ENCODE measurements at regions not wholly inside any gene's neighbourhood (a gene's known extent, or its start where the extent isn't known, plus 50 kb on each side); places are given as distances from the start of the nearest gene placed in this dataset.
A peak's percentile ranks its signal among the peaks of the same experiment; 100 is the strongest.

DNA sequence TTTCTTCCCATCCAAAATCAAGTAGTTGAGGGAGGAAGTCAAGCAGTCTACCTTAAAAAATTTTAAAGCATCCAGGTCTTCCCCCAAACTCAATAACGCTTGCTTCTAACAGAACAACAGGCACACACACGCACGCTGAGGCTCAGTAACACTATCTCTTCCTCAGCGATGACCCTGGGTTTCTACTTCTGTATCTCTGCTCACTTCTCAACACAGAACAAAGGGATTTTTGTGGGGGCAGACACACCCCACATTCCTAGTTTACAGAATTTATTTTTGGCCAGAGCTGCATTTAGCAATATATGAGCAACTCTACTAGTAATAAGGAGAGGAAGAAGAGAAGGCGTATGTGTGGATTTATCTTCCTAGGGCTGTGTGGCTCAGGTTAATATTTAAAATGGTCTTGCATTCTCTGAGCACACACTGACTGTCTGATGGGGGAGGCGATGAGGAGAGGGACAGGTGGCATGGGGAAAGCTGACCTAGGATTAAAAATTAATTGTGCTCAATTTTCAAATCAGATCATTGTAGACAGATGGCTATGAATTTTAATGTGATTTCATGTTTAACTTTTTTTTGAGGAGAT is 71.3 kb upstream of the PPM1B start:
- TF ChIP-seq, protein P1, sequence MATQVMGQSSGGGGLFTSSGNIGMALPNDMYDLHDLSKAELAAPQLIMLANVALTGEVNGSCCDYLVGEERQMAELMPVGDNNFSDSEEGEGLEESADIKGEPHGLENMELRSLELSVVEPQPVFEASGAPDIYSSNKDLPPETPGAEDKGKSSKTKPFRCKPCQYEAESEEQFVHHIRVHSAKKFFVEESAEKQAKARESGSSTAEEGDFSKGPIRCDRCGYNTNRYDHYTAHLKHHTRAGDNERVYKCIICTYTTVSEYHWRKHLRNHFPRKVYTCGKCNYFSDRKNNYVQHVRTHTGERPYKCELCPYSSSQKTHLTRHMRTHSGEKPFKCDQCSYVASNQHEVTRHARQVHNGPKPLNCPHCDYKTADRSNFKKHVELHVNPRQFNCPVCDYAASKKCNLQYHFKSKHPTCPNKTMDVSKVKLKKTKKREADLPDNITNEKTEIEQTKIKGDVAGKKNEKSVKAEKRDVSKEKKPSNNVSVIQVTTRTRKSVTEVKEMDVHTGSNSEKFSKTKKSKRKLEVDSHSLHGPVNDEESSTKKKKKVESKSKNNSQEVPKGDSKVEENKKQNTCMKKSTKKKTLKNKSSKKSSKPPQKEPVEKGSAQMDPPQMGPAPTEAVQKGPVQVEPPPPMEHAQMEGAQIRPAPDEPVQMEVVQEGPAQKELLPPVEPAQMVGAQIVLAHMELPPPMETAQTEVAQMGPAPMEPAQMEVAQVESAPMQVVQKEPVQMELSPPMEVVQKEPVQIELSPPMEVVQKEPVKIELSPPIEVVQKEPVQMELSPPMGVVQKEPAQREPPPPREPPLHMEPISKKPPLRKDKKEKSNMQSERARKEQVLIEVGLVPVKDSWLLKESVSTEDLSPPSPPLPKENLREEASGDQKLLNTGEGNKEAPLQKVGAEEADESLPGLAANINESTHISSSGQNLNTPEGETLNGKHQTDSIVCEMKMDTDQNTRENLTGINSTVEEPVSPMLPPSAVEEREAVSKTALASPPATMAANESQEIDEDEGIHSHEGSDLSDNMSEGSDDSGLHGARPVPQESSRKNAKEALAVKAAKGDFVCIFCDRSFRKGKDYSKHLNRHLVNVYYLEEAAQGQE (IDR thresholded peaks at IDR 0.05; ENCODE audit: insufficient replicate concordance, low read depth), result no peak
- TF ChIP-seq SPI1 (IDR thresholded peaks at IDR 0.05; ENCODE audit: borderline replicate concordance, low read depth) (no peak), GABPA (IDR thresholded peaks at IDR 0.05; ENCODE audit: low read depth) (no peak), POLR2AphosphoS5 (IDR thresholded peaks at IDR 0.05; ENCODE audit: low read depth) (no peak)
- TF ChIP-seq, protein P2, sequence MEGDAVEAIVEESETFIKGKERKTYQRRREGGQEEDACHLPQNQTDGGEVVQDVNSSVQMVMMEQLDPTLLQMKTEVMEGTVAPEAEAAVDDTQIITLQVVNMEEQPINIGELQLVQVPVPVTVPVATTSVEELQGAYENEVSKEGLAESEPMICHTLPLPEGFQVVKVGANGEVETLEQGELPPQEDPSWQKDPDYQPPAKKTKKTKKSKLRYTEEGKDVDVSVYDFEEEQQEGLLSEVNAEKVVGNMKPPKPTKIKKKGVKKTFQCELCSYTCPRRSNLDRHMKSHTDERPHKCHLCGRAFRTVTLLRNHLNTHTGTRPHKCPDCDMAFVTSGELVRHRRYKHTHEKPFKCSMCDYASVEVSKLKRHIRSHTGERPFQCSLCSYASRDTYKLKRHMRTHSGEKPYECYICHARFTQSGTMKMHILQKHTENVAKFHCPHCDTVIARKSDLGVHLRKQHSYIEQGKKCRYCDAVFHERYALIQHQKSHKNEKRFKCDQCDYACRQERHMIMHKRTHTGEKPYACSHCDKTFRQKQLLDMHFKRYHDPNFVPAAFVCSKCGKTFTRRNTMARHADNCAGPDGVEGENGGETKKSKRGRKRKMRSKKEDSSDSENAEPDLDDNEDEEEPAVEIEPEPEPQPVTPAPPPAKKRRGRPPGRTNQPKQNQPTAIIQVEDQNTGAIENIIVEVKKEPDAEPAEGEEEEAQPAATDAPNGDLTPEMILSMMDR (IDR thresholded peaks at IDR 0.05; ENCODE audit: insufficient read depth, low read length), result no peak
- H3K4me3 ChIP-seq (replicated peaks; ENCODE audit: insufficient read depth, low read length), result no peak overlapping the region
- no peak overlapping the region for H3K27ac ChIP-seq (replicated peaks)
- H3K27me3 ChIP-seq (ENCODE audit: insufficient read depth, poor library complexity, severe bottlenecking), result no peaks in the 10 kb centered on the region
- no peak for DNase-seq (ENCODE audit: low read depth in 1 of 2, low spot score in 1 of 2)

DNA sequence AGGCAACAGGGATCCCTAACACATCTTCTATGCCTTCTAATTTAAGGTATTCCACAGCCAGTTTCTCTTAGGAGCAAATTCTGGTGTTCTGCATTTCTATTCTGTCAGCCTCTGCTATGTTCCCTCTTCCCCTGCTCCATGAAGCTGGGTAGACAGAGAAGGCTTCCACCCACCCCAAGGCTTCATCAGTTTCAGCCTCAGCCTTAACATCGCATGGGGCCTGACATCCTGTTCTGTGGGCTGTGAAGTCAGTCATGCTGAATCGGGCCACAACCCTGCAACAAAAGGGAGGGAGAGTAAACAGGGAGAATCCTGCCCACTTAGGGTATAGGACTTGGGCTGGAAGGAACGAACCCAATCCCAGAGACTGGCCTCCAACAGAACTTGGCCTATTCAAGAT is 70.6 kb upstream of the PPM1B start:
- H3K4me3 ChIP-seq (replicated peaks; ENCODE audit: insufficient read depth, low read length), result no peak overlapping the region
- H3K27me3 ChIP-seq (ENCODE audit: insufficient read depth, poor library complexity, severe bottlenecking), result no peaks in the 10 kb centered on the region
- DNase-seq (ENCODE audit: low read depth in 1 of 2, low spot score in 1 of 2), result no peak
- TF ChIP-seq, protein P1 (IDR thresholded peaks at IDR 0.05; ENCODE audit: insufficient replicate concordance, low read depth), result no peak
- TF ChIP-seq GABPA (IDR thresholded peaks at IDR 0.05; ENCODE audit: low read depth), result no peak
- no peak overlapping the region for H3K27ac ChIP-seq (replicated peaks)

DNA sequence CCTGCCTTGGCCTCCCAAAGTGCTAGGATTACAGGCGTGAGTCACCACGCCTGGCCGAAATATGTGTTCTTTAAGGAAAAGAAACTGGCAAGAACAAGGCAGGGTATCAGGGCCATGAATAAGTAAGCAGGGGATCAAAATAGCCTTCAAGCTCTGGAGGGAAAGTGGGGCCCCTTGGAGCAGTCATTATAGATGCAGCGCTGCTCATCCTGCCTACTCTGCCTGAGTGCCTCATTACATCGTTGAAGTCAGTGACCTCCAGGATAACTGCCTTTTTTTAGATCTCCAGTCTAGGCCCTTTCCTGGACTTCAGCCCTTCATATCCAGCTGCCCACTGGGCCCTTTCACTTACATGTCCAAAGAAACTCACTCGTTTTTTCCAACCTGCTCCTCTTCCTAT is 69.8 kb upstream of the PPM1B start:
- Histone ChIP-seq H3K27me3 (ENCODE audit: insufficient read depth, poor library complexity, severe bottlenecking) (no peaks in the 10 kb centered on the region), H3K27ac (replicated peaks) (no peak overlapping the region), H3K4me3 (replicated peaks; ENCODE audit: insufficient read depth, low read length) (no peak overlapping the region)
- TF ChIP-seq, protein P1 (IDR thresholded peaks at IDR 0.05; ENCODE audit: insufficient replicate concordance, low read depth), result no peak
- TF ChIP-seq, protein P2 (IDR thresholded peaks at IDR 0.05; ENCODE audit: insufficient read depth, low read length), result no peak
- no peak for DNase-seq (ENCODE audit: low read depth in 1 of 2, low spot score in 1 of 2)

DNA sequence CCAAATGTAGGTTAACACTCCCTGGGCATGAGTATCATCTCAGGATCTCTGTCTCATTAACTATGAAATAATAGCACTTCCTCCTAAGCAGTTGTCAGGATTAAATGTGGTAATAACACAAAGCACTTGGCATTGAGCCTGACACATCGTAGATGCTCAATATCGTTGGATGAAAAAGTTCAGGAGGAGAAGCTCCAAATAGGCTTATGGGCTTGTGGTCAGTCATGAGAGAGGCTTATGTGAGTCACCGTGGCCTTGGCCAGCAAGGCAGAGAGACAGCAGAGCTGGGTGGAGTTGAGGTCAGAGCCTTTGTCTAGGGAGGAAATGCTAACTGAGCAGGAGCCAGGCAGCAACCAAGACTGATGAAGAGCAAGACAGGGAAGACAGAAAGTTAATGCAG is 68.3 kb upstream of the PPM1B start:
- Histone ChIP-seq H3K27me3 (ENCODE audit: insufficient read depth, poor library complexity, severe bottlenecking) (no peaks in the 10 kb centered on the region), H3K27ac (replicated peaks) (peak overlapping the region; percentile 36; the same call in 1 of the 2 replicates), H3K4me3 (replicated peaks; ENCODE audit: insufficient read depth, low read length) (no peak overlapping the region)
- DNase-seq (ENCODE audit: low read depth in 1 of 2, low spot score in 1 of 2), result peak; percentile 69 to 91
- peak; percentile 71 for TF ChIP-seq SPI1 (IDR thresholded peaks at IDR 0.05; ENCODE audit: borderline replicate concordance, low read depth)
- TF ChIP-seq, protein P2 (IDR thresholded peaks at IDR 0.05; ENCODE audit: insufficient read depth, low read length), result no peak
- TF ChIP-seq, protein P1 (IDR thresholded peaks at IDR 0.05; ENCODE audit: insufficient replicate concordance, low read depth), result no peak

Measured in HL-60 (cell line).